MM.1S (cell line): ENCODE measurements at regions not wholly inside any gene's neighbourhood (a gene's known extent, or its start where the extent isn't known, plus 50 kb on each side); places are given as distances from the start of the nearest gene placed in this dataset.

Experiments used
- EZH2 ChIP-seq: fragments of 300-600 bp; sonication (generic); optimal IDR thresholded peaks from 2 replicates; pipeline ENCODE3; 2017; ENCODE audit warnings: low read depth, mild to moderate bottlenecking, antibody characterized with exemption, low read length, mixed read lengths
- EZH2phosphoT487 ChIP-seq: fragments of 300-600 bp; sonication (generic); IDR thresholded peaks from 2 replicates; pipeline ENCODE4 v1.6.1; 2018; ENCODE audit warnings: antibody characterized with exemption, low read length
- TF ChIP-seq, protein P1 (sequence below): fragments of 300-600 bp; sonication (generic); IDR thresholded peaks from 2 replicates; pipeline ENCODE4 v1.5.1; 2016; ENCODE audit warnings: antibody characterized with exemption, low read length, mixed read lengths

DNA sequence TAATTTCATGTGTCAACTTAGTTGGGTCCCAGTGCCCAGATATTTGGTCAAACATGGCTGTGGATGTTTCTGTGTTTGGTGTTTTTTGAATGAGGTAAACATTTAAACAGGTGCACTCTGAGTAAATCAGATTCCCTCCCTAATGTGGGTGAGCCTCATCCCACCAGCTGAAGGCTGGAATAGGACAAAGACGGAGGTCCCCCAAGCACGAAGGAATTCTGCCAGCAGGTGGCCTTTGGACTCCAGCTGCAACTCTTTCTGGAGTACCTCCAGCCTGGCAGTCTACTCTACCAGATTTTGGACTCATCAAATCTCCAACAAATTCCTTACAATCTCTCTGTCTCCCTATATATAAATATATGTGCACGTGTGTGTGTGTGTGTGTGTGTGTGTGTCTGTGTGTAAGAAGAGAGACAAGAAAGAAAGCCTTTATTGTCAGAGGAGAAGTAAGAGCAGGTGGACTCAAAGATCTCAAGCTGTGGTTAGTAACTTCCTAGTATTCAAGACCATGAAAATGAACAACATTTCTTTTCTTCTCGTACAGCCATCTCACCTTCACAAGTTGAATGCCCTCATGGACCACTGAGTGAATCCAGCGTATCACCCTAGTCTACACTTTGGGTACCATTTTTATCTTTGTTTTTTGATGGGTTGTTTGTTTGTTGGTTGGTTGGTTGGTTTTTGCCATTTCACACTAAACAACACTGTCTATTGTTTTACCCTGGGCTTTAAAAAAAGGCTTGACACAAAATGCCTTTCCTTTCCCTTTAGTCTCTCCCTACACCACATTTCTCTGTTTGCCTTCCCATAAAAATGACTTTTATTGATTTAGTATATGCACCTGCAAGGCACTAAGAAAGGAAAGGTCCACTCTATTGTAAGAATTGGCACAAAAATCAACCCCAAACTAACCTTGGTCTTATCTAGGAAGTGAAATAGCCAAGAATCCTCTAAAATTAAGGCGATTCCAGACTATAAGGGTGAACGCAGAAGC is 118.7 kb downstream of the TENT4A start:
- TF ChIP-seq EZH2phosphoT487 (no peak), EZH2 (no peak)
- TF ChIP-seq, protein P1, sequence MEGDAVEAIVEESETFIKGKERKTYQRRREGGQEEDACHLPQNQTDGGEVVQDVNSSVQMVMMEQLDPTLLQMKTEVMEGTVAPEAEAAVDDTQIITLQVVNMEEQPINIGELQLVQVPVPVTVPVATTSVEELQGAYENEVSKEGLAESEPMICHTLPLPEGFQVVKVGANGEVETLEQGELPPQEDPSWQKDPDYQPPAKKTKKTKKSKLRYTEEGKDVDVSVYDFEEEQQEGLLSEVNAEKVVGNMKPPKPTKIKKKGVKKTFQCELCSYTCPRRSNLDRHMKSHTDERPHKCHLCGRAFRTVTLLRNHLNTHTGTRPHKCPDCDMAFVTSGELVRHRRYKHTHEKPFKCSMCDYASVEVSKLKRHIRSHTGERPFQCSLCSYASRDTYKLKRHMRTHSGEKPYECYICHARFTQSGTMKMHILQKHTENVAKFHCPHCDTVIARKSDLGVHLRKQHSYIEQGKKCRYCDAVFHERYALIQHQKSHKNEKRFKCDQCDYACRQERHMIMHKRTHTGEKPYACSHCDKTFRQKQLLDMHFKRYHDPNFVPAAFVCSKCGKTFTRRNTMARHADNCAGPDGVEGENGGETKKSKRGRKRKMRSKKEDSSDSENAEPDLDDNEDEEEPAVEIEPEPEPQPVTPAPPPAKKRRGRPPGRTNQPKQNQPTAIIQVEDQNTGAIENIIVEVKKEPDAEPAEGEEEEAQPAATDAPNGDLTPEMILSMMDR = no peak
